CD4-positive, alpha-beta T cell (primary cell): ENCODE measurements at regions not wholly inside any gene's neighbourhood (a gene's known extent, or its start where the extent isn't known, plus 50 kb on each side); places are given as distances from the start of the nearest gene placed in this dataset.

Experiments used
- ATAC-seq: fragments of 200-7000 bp; cut with Tn5 transposase; one replicate; pipeline ENCODE4 v1.10.0; 2022; ENCODE audit warnings: mild to moderate bottlenecking; ENCODE audit not compliant: poor library complexity
- CTCF ChIA-PET: fragments of 350-600 bp; sonication (Branson Sonifier 250); formaldehyde crosslinking; loops from one replicate; lab custom pipeline; 2021; ENCODE audit warnings: antibody characterized with exemption, inconsistent platforms; lab: Charles Lee
- POLR2A ChIA-PET: fragments of 350-600 bp; sonication (Branson Sonifier 250); formaldehyde crosslinking; loops from one replicate; lab custom pipeline; 2021; ENCODE audit warnings: antibody characterized with exemption, inconsistent platforms; lab: Charles Lee
- DNase-seq, 14 experiments: peaks; one replicate each; pipeline ENCODE4 v3.0.0-alpha.2; 2013 to 2020; ENCODE audit warnings: mixed read lengths in 2 of 14
- H3K27ac ChIP-seq, 2 donors: one replicate each; pipeline versions ENCODE4 v1.5.1 to v1.7.0; 2013; ENCODE audit warnings: low read length in 2 of 2, low read depth in 1 of 2, mild to moderate bottlenecking in 1 of 2
- H3K27me3 ChIP-seq, 2 experiments: 1 replicate in 1 of 2; 2 replicates in 1 of 2; pipeline versions ENCODE4 v1.6.1 to v1.7.0; 2013; ENCODE audit warnings: low read length in 2 of 2, control low read depth in 1 of 2, mild to moderate bottlenecking in 1 of 2, moderate library complexity in 1 of 2; ENCODE audit not compliant: insufficient read depth in 2 of 2, control insufficient read depth in 1 of 2
- H3K36me3 ChIP-seq: one replicate; pipeline ENCODE4 v1.6.1; 2013; ENCODE audit warnings: low read length, control low read depth; ENCODE audit not compliant: insufficient read depth
- H3K4me1 ChIP-seq: one replicate; pipeline ENCODE4 v1.6.1; 2013; ENCODE audit warnings: low read length, control low read depth; ENCODE audit not compliant: insufficient read depth
- H3K4me3 ChIP-seq: one replicate; pipeline ENCODE4 v1.5.1; 2013; ENCODE audit warnings: mild to moderate bottlenecking, low read length, moderate library complexity
- H3K9me3 ChIP-seq, 2 experiments: 1 replicate in 1 of 2; 2 replicates in 1 of 2; pipeline versions ENCODE4 v1.6.1 to v1.7.0; 2013; ENCODE audit warnings: low read length in 2 of 2, mild to moderate bottlenecking in 2 of 2, control low read depth in 1 of 2, moderate library complexity in 1 of 2; ENCODE audit not compliant: control insufficient read depth in 1 of 2, insufficient read depth in 1 of 2
- H3K27ac Mint-ChIP-seq: one replicate; pipeline ENCODE4 v1.8.0; 2020; ENCODE audit warnings: mixed read lengths
- H3K27me3 Mint-ChIP-seq: one replicate; pipeline ENCODE4 v1.8.0; 2021; ENCODE audit warnings: mixed read lengths
- H3K36me3 Mint-ChIP-seq: one replicate; pipeline ENCODE4 v1.8.0; 2021; ENCODE audit warnings: low read depth, mixed read lengths
- H3K4me1 Mint-ChIP-seq: one replicate; pipeline ENCODE4 v1.8.0; 2021; ENCODE audit warnings: low read depth, mixed read lengths
- H3K4me3 Mint-ChIP-seq: one replicate; pipeline ENCODE4 v1.8.0; 2020; ENCODE audit warnings: mild to moderate bottlenecking, mixed read lengths
- H3K9me3 Mint-ChIP-seq: one replicate; pipeline ENCODE4 v1.8.0; 2020; ENCODE audit warnings: mixed read lengths
- intact Hi-C, 2 experiments: fragments of 100-400 bp; cut with DNase I in 1 of 2; cut with micrococcal nuclease in 1 of 2; formaldehyde crosslinking; loops; one replicate each; pipeline versions ENCODE4 v1.15.1 to v1.9.0; 2023 to 2025; cut with DNase I, micrococcal nuclease
- TF ChIP-seq, protein P1 (sequence below): fragments of 200-600 bp; IDR thresholded peaks from one replicate; pipeline ENCODE4 v1.8.0; 2022; ENCODE audit warnings: antibody characterized with exemption, mild to moderate bottlenecking

GRCh38 chr3:182445576-182445975, 347.7 kb upstream of the ATP11B start:
- Mint-ChIP-seq H3K4me3 (no peak overlapping the region), H3K9me3 (no peaks in the 10 kb centered on the region), H3K27me3 (no peaks in the 10 kb centered on the region), H3K4me1 (no peaks in the 10 kb centered on the region), H3K27ac (no peak overlapping the region), H3K36me3 (no peaks in the 10 kb centered on the region)
- DNase-seq = no peak
- intact Hi-C loops = no loop called here
- no peaks in the 10 kb centered on the region for H3K4me1 ChIP-seq
- no peak overlapping the region for H3K4me3 ChIP-seq
- no peak overlapping the region for H3K27ac ChIP-seq
- no peak for ATAC-seq
- ChIA-PET POLR2A (no interaction called here), CTCF (no interaction called here)
- no peaks in the 10 kb centered on the region for H3K9me3 ChIP-seq
- no peaks in the 10 kb centered on the region for H3K27me3 ChIP-seq
- TF ChIP-seq, protein P1, sequence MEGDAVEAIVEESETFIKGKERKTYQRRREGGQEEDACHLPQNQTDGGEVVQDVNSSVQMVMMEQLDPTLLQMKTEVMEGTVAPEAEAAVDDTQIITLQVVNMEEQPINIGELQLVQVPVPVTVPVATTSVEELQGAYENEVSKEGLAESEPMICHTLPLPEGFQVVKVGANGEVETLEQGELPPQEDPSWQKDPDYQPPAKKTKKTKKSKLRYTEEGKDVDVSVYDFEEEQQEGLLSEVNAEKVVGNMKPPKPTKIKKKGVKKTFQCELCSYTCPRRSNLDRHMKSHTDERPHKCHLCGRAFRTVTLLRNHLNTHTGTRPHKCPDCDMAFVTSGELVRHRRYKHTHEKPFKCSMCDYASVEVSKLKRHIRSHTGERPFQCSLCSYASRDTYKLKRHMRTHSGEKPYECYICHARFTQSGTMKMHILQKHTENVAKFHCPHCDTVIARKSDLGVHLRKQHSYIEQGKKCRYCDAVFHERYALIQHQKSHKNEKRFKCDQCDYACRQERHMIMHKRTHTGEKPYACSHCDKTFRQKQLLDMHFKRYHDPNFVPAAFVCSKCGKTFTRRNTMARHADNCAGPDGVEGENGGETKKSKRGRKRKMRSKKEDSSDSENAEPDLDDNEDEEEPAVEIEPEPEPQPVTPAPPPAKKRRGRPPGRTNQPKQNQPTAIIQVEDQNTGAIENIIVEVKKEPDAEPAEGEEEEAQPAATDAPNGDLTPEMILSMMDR = no peak
- H3K36me3 ChIP-seq = no peaks in the 10 kb centered on the region

DNA sequence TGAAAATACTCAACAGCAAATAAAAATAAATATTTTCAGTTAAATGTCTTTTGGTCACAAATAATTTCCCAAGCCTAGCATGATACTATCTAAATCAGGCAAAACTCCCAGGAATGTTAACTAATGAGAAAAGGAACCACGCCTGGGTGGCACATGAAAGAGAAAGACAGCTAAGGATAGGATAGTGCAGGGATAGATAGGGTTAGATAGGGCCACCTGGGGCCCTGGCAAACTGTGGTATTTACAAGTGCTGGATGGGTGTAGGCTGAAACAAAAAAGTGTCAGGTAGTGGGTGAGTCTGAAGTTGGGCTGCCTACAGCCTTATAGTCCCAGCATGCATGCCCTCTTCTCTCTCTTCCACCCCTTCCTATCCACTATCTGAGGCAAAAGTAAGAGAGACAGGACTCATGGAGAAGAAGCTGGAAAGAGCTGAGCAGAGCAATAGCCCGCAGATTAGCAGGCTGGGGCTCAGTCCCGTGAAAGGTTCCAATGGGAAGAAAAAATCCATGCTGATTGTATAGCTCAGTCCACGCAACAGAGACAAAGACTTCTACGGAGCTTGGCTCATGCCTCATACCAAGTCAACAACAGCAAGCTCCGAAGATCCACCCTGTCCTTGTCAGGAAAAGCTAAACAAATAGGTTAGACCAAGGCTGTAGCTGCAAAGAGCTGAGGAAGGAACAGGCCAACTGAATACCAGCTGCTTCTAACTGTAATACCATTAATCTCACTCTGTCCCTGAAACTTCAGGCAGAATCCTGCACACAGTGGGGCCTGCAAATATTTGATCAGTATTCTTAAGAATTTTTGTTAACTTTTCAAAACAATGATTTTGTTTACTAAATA, 342.1 kb upstream of the ATP11B start:
- Mint-ChIP-seq H3K27ac (no peak overlapping the region), H3K4me3 (no peak overlapping the region), H3K9me3 (no peaks in the 10 kb centered on the region), H3K4me1 (no peaks in the 10 kb centered on the region), H3K27me3 (no peaks in the 10 kb centered on the region), H3K36me3 (no peaks in the 10 kb centered on the region)
- no peak for ATAC-seq
- H3K27me3 ChIP-seq = no peaks in the 10 kb centered on the region
- H3K36me3 ChIP-seq = no peaks in the 10 kb centered on the region
- no peak overlapping the region for H3K4me3 ChIP-seq
- ChIA-PET CTCF (no interaction called here), POLR2A (no interaction called here)
- H3K27ac ChIP-seq = no peak overlapping the region
- no peaks in the 10 kb centered on the region for H3K4me1 ChIP-seq
- TF ChIP-seq, protein P1 = no peak
- no peaks in the 10 kb centered on the region for H3K9me3 ChIP-seq
- no peak for DNase-seq
- intact Hi-C loops = no loop called here

- H3K4me3 ChIP-seq = no peak overlapping the region
- no peaks in the 10 kb centered on the region for H3K27me3 ChIP-seq
- POLR2A ChIA-PET = no interaction called here
- H3K27ac ChIP-seq = no peak overlapping the region
- Mint-ChIP-seq H3K4me3 (no peak overlapping the region), H3K9me3 (no peaks in the 10 kb centered on the region), H3K4me1 (no peaks in the 10 kb centered on the region), H3K27ac (no peak overlapping the region), H3K27me3 (no peaks in the 10 kb centered on the region), H3K36me3 (no peaks in the 10 kb centered on the region)
- ATAC-seq (no peak), DNase-seq (no peak)
- H3K36me3 ChIP-seq = no peaks in the 10 kb centered on the region
- intact Hi-C loops = no loop called here
- TF ChIP-seq, protein P1 = no peak
- no peaks in the 10 kb centered on the region for H3K9me3 ChIP-seq
- no peaks in the 10 kb centered on the region for H3K4me1 ChIP-seq
- CTCF ChIA-PET = no interaction called here
Observed at GRCh38 chr3:182451871-182452270, 341.4 kb upstream of the ATP11B start.
